Epithelial cell of esophagus (primary cell): ENCODE measurements at regions not wholly inside any gene's neighbourhood (a gene's known extent, or its start where the extent isn't known, plus 50 kb on each side); places are given as distances from the start of the nearest gene placed in this dataset.
"Not testable (repeated sequence)": the region's sequence is repeated elsewhere in the genome, so short reads cannot be mapped to it uniquely, and the experiment has no call there.

Experiments
- DNase-seq: peaks from one replicate; pipeline ENCODE4 v3.0.0; 2010; ENCODE audit warnings: low read depth
- H3K4me3 ChIP-seq: 2 replicates; pipeline ENCODE4 v1.5.1; 2011; ENCODE audit warnings: mild to moderate bottlenecking, low read length, control low read depth
- TF ChIP-seq, protein P1 (sequence below): IDR thresholded peaks from 2 replicates; pipeline ENCODE4 v1.5.1; 2011; ENCODE audit warnings: low read depth, mild to moderate bottlenecking, low read length, control low read depth, inconsistent platforms; ENCODE audit not compliant: insufficient read depth; ENCODE audit errors: missing control alignments

DNA sequence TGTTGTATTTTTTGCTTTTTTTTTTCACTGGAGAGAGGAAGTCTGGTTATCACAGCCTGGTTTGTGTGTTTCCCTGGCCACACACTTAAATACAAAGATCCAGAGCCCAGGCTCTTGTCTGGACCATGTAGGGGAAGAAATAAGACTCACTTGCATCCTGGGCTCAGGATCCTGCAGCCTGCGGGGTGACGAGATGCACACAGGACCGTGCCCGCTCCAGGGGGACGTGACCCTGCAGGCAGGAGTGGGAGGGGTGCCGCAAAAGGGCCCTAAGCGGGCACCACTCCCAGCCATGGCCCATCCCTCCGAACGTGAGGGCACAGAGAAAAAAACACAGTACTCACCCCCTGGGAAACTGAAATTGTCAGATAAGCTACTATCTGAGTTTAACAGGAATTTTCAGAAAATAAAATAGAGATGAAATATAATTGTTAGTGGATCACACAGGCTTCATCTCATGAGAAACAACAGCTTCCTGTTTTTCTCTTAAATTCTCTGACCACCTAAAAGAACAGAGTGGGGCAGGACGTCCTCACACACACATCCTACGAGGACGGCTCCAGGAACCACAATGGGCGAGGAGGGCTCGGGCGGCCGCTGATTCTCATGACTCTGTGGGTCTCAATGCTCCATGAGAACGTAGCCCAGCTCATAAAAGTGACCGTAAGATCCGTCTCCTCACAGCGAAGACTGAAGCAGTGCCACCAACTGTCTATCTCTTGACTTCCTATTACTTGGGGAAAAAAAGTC, 142.6 kb upstream of the ALKAL2 start:
- no peak for DNase-seq
- H3K4me3 ChIP-seq, result no peak overlapping the region
- TF ChIP-seq, protein P1, sequence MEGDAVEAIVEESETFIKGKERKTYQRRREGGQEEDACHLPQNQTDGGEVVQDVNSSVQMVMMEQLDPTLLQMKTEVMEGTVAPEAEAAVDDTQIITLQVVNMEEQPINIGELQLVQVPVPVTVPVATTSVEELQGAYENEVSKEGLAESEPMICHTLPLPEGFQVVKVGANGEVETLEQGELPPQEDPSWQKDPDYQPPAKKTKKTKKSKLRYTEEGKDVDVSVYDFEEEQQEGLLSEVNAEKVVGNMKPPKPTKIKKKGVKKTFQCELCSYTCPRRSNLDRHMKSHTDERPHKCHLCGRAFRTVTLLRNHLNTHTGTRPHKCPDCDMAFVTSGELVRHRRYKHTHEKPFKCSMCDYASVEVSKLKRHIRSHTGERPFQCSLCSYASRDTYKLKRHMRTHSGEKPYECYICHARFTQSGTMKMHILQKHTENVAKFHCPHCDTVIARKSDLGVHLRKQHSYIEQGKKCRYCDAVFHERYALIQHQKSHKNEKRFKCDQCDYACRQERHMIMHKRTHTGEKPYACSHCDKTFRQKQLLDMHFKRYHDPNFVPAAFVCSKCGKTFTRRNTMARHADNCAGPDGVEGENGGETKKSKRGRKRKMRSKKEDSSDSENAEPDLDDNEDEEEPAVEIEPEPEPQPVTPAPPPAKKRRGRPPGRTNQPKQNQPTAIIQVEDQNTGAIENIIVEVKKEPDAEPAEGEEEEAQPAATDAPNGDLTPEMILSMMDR, result no peak

GRCh38 chr2:429575-430254, 141.8 kb upstream of the ALKAL2 start:
- DNase-seq, result no peak
- TF ChIP-seq, protein P1, result no peak
- H3K4me3 ChIP-seq, result no peak overlapping the region

DNA sequence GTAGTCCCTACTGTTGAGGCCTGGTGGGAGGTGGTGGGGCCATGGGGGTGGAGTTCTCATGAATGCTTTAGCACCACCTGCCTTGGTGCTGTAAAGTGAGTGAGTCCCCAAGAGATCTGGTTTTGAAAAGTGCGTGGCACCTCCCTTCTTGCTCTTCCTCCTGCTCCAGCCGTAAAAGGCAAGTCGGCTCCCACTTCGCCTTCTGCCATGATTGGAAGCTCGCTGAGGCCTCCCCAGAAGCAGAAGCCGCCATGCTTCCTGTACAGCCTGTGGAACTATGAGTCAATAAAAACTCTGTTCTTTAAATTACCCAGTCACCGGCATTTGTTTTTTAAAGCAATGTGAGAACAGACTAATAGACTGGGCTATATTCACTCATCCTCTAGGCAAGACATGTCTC, 141.3 kb upstream of the ALKAL2 start:
- H3K4me3 ChIP-seq, result no peak overlapping the region
- TF ChIP-seq, protein P1, result no peak
- no peak for DNase-seq

- TF ChIP-seq, protein P1, result no peak
Observed at GRCh38 chr2:428591-428990, 140.7 kb upstream of the ALKAL2 start.

DNA sequence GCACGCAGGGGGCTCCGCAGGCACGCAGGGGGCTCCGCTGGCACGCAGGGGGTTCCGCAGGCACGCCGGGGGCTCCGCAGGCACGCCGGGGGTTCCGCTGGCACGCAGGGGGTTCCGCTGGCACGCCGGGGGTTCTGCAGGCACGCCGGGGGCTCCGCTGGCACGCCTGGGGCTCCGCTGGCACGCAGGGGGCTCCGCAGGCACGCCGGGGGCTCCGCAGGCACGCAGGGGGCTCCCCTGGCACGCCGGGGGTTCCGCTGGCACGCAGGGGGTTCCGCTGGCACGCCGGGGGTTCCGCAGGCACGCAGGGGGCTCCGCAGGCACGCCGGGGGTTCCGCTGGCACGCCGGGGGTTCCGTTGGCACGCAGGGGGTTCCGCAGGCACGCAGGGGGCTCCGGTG, 138.8 kb upstream of the ALKAL2 start:
- not testable (repeated sequence) for DNase-seq, H3K4me3 ChIP-seq

More at GRCh38 chr2:428591-428990, 140.7 kb upstream of the ALKAL2 start:
- no peak overlapping the region for H3K4me3 ChIP-seq
- DNase-seq, result no peak

DNA sequence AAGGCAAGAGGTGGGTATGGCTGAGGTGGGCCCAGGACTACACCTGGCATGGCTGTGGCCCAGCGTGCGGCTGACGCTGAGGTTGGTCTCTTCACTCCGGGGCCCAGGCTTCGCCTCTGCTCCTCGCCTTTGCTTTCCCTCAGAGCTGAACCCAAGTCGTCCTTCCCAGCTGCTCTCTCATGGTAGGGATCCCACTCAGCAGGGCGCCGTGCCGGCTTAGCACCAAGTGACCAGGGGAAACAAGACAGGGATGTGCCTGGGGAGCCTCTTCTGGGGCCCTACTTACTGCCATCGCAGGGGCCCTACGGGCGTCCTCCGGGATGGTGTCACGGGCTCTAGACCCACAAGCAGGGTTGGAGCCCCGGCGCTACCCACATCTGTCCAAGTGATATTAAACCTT, 138.1 kb upstream of the ALKAL2 start:
- DNase-seq, result no peak
- TF ChIP-seq, protein P1, result no peak
- no peak overlapping the region for H3K4me3 ChIP-seq

DNA sequence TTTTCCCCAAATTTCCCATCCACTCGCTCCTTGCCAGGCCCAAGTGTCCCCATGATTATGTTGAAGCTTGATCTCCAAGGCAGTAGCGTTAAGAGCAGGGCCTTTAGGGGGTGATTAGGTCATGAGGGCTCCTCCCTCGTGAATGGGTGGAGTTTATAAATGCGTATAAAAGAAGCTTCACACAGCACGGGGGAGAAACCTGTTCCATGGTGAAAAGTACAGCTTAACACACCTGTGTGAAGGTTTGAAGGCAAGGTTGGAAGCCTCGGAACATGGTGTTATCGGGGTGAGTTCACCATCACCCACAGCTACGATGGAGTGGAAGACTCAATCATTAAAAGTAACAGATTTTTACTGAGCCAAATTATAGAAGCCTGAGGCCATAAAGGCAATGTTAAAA, 137.4 kb upstream of the ALKAL2 start:
- TF ChIP-seq, protein P1, result no peak
- DNase-seq, result no peak

More for the DNA sequence above, 137.4 kb upstream of the ALKAL2 start:
- H3K4me3 ChIP-seq, result no peak overlapping the region
